ENCODE measurements at regions not wholly inside any gene's neighbourhood (a gene's known extent, or its start where the extent isn't known, plus 50 kb on each side); places are given as distances from the start of the nearest gene placed in this dataset.

DNA sequence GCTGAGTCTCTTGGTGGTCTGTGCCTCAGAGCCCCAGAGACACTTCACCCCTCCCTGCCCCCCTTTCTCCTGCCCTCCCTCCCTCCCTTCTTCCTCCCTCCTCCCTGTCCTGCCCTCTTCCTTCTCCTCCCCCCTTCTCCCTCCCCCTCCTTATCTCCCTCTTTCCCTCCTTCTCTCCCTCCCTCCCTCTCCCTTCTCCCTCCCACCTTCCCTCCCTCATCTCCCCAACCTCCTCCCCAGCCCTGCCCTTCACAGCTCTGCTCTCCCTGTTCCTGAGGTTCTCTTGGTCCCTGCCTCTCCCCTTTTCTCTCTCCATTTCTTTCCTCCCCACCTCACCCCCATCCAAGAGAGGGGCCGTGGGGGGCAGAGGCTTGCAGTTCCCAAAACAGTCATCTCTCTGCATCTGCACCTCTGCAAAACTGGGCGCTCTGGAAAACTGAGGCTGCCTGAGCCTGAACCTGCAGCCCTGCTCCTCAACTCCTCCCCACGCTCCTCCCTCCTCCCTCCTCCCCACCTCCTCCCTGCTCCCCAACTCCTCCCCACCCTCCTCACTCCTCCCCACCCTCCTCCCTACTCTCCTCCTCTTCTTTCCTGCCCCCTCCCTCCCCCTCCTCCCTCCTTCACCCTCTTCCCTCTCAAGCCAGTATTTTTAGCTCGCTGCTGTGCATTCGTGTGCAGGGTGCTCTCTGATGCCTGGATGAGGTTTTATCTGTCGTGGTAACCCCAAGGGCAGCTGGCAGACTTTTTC, 219.1 kb downstream of the C9orf50 start:
- no peak for TF ChIP-seq EZH2 (IDR thresholded peaks at IDR 0.05; ENCODE audit: insufficient read depth, poor library complexity, severe bottlenecking)
- TF ChIP-seq EZH2phosphoT487 (IDR thresholded peaks at IDR 0.05; ENCODE audit: insufficient read depth, low read depth): no peak

Data from GM23248 (cell line).